ENCODE measurements at regions not wholly inside any gene's neighbourhood (a gene's known extent, or its start where the extent isn't known, plus 50 kb on each side); places are given as distances from the start of the nearest gene placed in this dataset.

GRCh38 chr21:25176637-25177412 lies 430.5 kb downstream of the MRPL39 start:
- no peak overlapping the region for H3K23ac ChIP-seq (ENCODE audit: low read depth, low read length)
- H3K4me2 ChIP-seq (ENCODE audit: low read depth, low read length), result no peak overlapping the region
- no peak overlapping the region for H3K14ac ChIP-seq (replicated peaks; ENCODE audit: low read depth, low read length)
- H3K56ac ChIP-seq (ENCODE audit: extremely low read depth, insufficient read depth, low read length), result no peak overlapping the region
- dilution Hi-C loops (cut with HindIII; ENCODE audit: low sequenced_read_pairs, unreplicated experiment), result no loop called here
- H3K27ac ChIP-seq (ENCODE audit: insufficient read depth, low read length), result no peak overlapping the region
- H2BK120ac ChIP-seq (ENCODE audit: low read depth, low read length), result no peak overlapping the region
- H3K4me1 ChIP-seq (ENCODE audit: control insufficient read depth, insufficient read depth, low read length), result no peaks in the 10 kb centered on the region
- no peak overlapping the region for H4K8ac ChIP-seq (ENCODE audit: low read depth in 2 of 2, low read length in 2 of 2)
- H2AK9ac ChIP-seq (replicated peaks; ENCODE audit: low read depth, low read length, poor library complexity), result no peak overlapping the region
- H3K18ac ChIP-seq (ENCODE audit: low read depth, low read length), result no peak overlapping the region
- H3K9ac ChIP-seq (ENCODE audit: low read depth, low read length), result no peak overlapping the region
- BruUV-seq (replicated peaks), result no TSS peak
- H2AK5ac ChIP-seq (ENCODE audit: low read depth, low read length), result no peak overlapping the region
- no peak overlapping the region for H2AFZ ChIP-seq (replicated peaks; ENCODE audit: low read length, poor library complexity)
- H3K4me3 ChIP-seq (ENCODE audit: insufficient read depth, low read depth, low read length), result no peak overlapping the region
- POLR2A ChIA-PET (ENCODE audit: unreplicated experiment), result no interaction called here
- H3K27me3 ChIP-seq (ENCODE audit: control insufficient read depth, insufficient read depth, low read length), result no peaks in the 10 kb centered on the region
- peak; percentile 5 for DNase-seq
- intact Hi-C loops (cut with micrococcal nuclease), result no loop called here
- no peak overlapping the region for H4K5ac ChIP-seq (ENCODE audit: low read depth, low read length)
- TF ChIP-seq CTCF (conservative IDR thresholded peaks at IDR 0.05; ENCODE audit: low read depth, low read length) (no peak), RAD21 (IDR thresholded peaks at IDR 0.05; ENCODE audit: low read length) (no peak), CEBPB (IDR thresholded peaks at IDR 0.05; ENCODE audit: low read depth, low read length) (no peak), MXI1 (IDR thresholded peaks at IDR 0.05; ENCODE audit: borderline replicate concordance, low read depth, low read length) (no peak), MAZ (IDR thresholded peaks at IDR 0.05; ENCODE audit: borderline replicate concordance, low read depth, low read length) (no peak)
- H2BK15ac ChIP-seq (ENCODE audit: low read depth, low read length), result no peak overlapping the region
- H3K4ac ChIP-seq (ENCODE audit: low read depth, low read length), result no peak overlapping the region
- H3K36me3 ChIP-seq (ENCODE audit: control insufficient read depth, insufficient read depth, low read length), result no peaks in the 10 kb centered on the region
- no peaks in the 10 kb centered on the region for H3K9me1 ChIP-seq (ENCODE audit: insufficient read depth, low read length)
- no CpG with 5 or more reads among the region's 5 CpGs for WGBS, 2 experiments (ENCODE audit: extremely low coverage in 2 of 2, insufficient read length in 1 of 2)
- H3K79me1 ChIP-seq (ENCODE audit: low read depth in 1 of 2, low read length in 2 of 2), result no peaks in the 10 kb centered on the region
- no peaks in the 10 kb centered on the region for H4K20me1 ChIP-seq (ENCODE audit: insufficient read depth, low read length)
- CTCF ChIA-PET, result no interaction called here
- H2BK5ac ChIP-seq (ENCODE audit: low read depth, low read length, poor library complexity, severe bottlenecking), result no peak overlapping the region
- in situ Hi-C loops (cut with MboI; ENCODE audit: low sequenced_read_pairs), result no loop called here
- H2BK20ac ChIP-seq (ENCODE audit: low read depth, low read length), result no peak overlapping the region
- no peak overlapping the region for H4K91ac ChIP-seq (ENCODE audit: insufficient read depth, low read depth, low read length)
- H3K9me3 ChIP-seq (ENCODE audit: control insufficient read depth, insufficient read depth, low read length), result no peaks in the 10 kb centered on the region
- ATAC-seq (ENCODE audit: low read depth), result no peak

All from IMR-90 (cell line).